HG03378 (cell line): ENCODE measurements at regions not wholly inside any gene's neighbourhood (a gene's known extent, or its start where the extent isn't known, plus 50 kb on each side); places are given as distances from the start of the nearest gene placed in this dataset.
"Not testable (repeated sequence)": the region's sequence is repeated elsewhere in the genome, so short reads cannot be mapped to it uniquely, and the experiment has no call there.

Experiments used
- ATAC-seq: cut with Tn5 transposase; IDR thresholded peaks from one replicate; pipeline ENCODE4 v1.9.1; 2021; ENCODE audit warnings: mild to moderate bottlenecking, moderate library complexity; ENCODE audit not compliant: unreplicated experiment

DNA sequence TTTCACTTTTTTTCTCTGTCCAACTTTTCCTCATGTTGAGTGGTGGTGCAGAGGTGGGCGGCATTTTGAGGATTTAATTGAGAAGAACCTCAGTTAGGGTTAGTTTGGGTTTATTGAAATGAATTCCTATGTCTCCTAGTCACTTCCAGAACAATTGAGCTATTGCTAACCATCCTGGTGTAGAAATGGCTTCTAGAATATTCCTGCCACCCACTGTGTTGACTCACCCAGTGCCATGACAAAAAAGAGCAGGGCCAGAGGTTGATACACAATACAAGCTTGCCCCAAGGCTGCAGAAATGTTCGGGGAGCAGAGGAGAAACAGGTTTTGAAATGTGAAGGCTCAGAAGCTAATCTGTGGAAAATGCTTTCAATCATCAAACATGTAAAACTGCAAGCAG is 167.1 kb upstream of the TRIB2 start:
- no peak for ATAC-seq

DNA sequence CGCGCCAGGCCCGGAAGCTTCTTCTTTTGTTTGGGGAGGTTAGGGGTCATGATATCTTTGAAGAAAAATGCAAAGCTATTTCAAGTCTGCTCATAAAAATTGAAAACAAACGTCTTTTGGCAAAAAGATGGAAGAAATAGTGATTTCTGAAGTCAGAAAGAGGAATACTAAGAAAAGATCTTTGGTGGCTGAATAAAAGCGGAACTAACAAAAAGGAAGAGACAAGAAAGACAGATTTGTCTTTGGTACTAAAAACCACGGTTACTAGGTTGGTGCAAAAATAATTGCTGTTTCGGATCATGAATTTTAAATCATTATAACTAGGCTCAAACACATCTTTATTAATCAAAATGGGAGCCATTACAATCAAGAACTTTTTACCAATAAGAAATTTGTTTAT is 164.6 kb upstream of the TRIB2 start:
- no peak for ATAC-seq

GRCh38 chr2:12554224-12555011 is 162.3 kb upstream of the TRIB2 start:
- ATAC-seq = peak; percentile 26

DNA sequence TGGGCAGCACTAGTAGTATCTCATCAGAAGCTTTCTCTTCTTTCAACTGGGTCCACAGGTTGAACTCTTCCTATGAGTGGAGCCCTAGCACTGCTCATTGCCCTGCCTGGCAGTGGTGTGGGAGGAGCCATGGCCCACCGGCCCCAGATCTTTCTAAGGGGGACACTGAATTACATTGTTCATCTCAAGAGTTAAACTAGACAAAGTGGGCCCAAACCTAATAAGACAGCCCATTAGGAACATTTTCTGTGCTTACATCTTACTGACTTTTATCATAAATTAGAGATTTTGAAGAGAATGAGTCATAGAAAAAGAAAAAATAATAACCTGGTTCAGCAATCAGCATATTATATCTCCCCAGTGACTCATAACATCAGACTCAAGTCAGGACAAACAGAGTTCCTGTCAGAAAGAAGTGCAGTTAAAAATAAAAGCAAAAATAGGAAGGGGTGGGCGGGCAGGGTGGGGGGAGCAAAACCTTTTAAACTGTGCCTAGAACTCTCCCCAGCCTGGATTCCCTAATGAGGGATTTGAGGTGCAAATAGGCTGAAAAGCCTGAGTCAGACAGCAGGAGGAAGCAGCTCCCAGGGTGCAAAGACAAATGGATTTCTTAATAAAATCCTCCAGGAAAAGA is 161.6 kb upstream of the TRIB2 start:
- ATAC-seq = peak; percentile 55

- ATAC-seq = no peak
These were observed 160.0 kb upstream of the TRIB2 start for GRCh38 chr2:12556762-12557161.

- ATAC-seq = no peak
These were observed 159.0 kb upstream of the TRIB2 start for GRCh38 chr2:12557688-12558087.

GRCh38 chr2:12558519-12558918 is 158.2 kb upstream of the TRIB2 start:
- no peak for ATAC-seq

GRCh38 chr2:12560618-12561017 is 156.1 kb upstream of the TRIB2 start:
- ATAC-seq = no peak

- ATAC-seq = no peak
These were observed 149.3 kb upstream of the TRIB2 start for GRCh38 chr2:12567411-12567810.

- not testable (repeated sequence) for ATAC-seq
These were observed 147.2 kb upstream of the TRIB2 start for GRCh38 chr2:12569510-12569909.

GRCh38 chr2:12569929-12570328 is 146.8 kb upstream of the TRIB2 start:
- ATAC-seq = not testable (repeated sequence)

GRCh38 chr2:12577091-12577490 is 139.6 kb upstream of the TRIB2 start:
- no peak for ATAC-seq

DNA sequence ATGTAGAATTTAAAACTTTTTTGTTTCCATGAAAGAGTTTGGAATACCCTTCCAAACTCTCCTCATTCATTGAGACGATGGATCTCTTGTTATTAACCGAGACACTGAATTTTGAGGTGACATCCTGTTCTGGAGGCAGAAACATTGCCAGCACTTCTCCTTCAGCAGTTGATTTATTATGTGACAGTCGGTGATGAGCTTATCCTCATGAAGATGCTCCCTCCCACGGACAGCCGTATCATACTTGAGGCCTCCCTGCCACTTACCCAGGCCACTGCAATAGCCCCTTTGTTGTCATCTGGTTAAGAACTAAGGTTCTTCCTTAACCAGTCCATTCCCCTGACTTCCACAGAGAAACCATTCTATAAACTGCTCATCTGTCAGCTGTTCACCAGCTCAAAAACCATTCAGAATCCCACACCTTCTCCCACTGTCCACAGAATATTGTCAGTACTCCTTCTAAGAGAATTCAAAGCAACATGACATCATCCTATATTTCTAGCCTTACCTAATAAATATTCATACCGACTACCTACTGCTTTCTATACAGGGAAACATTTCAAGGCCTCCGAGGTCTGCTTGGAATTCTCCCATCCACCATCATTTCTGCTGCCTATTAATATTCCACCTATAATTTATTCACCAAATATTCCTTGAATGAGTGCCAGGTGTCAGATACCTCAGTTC is 139.0 kb upstream of the TRIB2 start:
- no peak for ATAC-seq

DNA sequence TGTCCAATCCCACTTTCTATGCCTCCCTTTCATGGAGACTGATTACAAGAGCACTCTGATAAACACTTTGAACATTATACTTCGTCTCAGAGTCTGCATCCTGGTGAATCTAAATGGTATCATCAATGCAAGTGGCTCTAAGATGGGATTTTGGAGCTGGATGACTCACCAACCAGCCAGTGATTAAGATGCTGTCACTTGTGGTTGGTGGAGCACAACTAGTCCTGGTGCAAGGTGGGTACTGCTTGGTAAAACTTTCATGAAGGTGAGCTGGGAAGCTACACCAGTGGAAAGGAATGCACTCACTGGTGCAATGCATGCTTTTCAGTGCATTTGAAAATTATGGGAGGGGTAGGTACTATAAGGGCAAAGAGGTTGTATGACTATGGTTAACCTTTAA is 137.7 kb upstream of the TRIB2 start:
- ATAC-seq = no peak

- no peak for ATAC-seq
These were observed 132.4 kb upstream of the TRIB2 start for GRCh38 chr2:12584338-12584737.

DNA sequence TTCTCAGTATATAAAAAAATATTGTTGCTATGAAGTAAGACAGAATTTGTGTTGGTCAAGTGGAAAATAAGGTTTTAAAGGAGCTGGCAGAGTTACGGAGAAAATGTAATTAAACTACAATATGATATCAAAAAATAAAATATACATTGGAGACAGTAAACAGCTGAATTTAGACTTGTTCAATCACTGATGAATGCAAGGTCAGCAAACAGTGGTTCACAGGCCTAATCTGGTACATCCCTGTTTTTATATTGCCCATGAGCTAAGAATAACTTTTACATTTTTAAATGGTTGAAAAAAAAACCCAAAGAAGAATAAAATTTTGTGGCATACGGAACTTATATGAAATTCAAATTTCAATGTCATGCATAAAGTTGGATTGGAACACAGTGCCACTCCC is 131.0 kb upstream of the TRIB2 start:
- ATAC-seq = no peak

GRCh38 chr2:12587228-12587627 is 129.5 kb upstream of the TRIB2 start:
- ATAC-seq = no peak

- ATAC-seq = peak; percentile 93
These were observed 128.8 kb upstream of the TRIB2 start for GRCh38 chr2:12587729-12588522.

DNA sequence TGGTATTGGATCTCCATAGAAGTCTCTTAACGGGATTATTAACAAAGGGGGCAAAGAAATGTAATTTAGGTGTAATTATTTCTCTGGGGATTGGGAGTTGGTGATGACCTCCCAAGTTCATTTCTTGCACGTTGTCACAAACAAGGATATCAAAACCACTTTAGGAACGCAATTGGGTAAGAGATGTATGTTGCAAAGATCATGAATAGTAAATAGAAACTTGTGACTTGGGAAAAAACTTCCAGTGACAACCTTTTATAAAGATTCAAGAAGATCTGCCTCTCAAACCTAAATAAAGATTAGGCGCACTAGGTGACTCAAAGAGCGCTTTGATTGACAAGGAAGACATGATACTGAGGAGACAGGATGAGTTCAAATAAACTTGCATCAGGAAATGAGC is 127.8 kb upstream of the TRIB2 start:
- no peak for ATAC-seq

DNA sequence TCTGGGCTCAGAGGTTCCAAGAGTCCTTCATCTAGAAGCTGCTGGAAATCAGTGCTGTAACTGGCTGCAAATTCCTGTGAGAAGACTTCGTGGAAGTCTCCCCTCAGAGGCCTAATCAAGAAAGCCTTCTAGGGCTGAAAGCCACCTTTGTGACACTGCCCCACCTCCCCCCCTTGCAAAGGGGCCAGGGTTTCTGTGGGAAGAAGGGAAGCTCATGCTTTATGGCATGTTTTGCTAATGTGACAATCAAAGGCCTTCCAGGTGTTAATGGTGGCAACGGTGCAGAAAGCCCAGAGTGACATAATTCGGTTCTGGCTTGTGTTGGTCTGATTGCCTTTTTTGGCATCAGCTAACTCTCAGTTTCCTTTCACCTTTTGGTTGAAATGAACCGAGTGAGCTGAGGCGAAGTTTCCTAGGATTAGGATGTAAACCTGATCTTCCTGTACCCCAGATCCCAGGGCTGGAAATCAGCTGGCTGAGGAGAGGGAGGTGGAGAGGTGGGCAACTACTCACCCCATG is 126.9 kb upstream of the TRIB2 start:
- no peak for ATAC-seq

- ATAC-seq = no peak
These were observed 124.4 kb upstream of the TRIB2 start for GRCh38 chr2:12592296-12592695.
